K562 (cell line): ENCODE measurements at regions not wholly inside any gene's neighbourhood (a gene's known extent, or its start where the extent isn't known, plus 50 kb on each side); places are given as distances from the start of the nearest gene placed in this dataset.
A peak's percentile ranks its signal among the peaks of the same experiment; 100 is the strongest.

Experiments used
- ARID2 ChIP-seq: fragments of 450-650 bp; IDR thresholded peaks from 2 replicates; pipeline ENCODE4 v1.6.1; 2017; ENCODE audit warnings: antibody characterized with exemption, mild to moderate bottlenecking
- BRD9 ChIP-seq: fragments of 450-650 bp; IDR thresholded peaks from 2 replicates; pipeline ENCODE4 v1.6.1; 2018; ENCODE audit warnings: low read depth; ENCODE audit not compliant: partially characterized antibody
- EWSR1 ChIP-seq: fragments of 450-650 bp; IDR thresholded peaks from 2 replicates; pipeline ENCODE4 v1.6.1; 2018; ENCODE audit warnings: borderline replicate concordance, mild to moderate bottlenecking, low read depth, moderate library complexity; ENCODE audit not compliant: partially characterized antibody
- FOXM1 ChIP-seq, 2 experiments: fragments of 450-650 bp in 1 of 2; sonication (generic) in 1 of 2; formaldehyde crosslinking in 1 of 2; IDR thresholded peaks; 2 replicates each; pipeline versions ENCODE4 v1.6.1 to v1.9.0; 2017 to 2022; ENCODE audit warnings: low read depth in 2 of 2, mild to moderate bottlenecking in 2 of 2, missing genetic modification reagents in 1 of 2, moderate library complexity in 1 of 2
- HDGF ChIP-seq: fragments of 450-650 bp; IDR thresholded peaks from 2 replicates; pipeline ENCODE4 v1.6.1; 2016
- MTF1 ChIP-seq: fragments of 250-450 bp; sonication (Bioruptor Pico); IDR thresholded peaks from 2 replicates; pipeline ENCODE4 v1.9.0; 2021; ENCODE audit warnings: moderate library complexity, mild to moderate bottlenecking, inconsistent platforms, borderline replicate concordance
- NONO ChIP-seq, 2 experiments: fragments of 200-400 bp in 1 of 2; fragments of 450-650 bp in 1 of 2; formaldehyde crosslinking in 1 of 2; IDR thresholded peaks; 2 replicates each; pipeline ENCODE4 v1.6.1; 2017; ENCODE audit warnings: low read depth in 2 of 2, mild to moderate bottlenecking in 2 of 2, moderate library complexity in 2 of 2, low read length in 1 of 2
- NR2F6 ChIP-seq: fragments of 450-650 bp; formaldehyde crosslinking; IDR thresholded peaks from 2 replicates; pipeline ENCODE4 v1.4.0; 2020; ENCODE audit warnings: mild to moderate bottlenecking
- NR4A1 ChIP-seq, 2 experiments: fragments of 250-450 bp in 1 of 2; fragments of 450-650 bp in 1 of 2; sonication (Bioruptor Pico) in 1 of 2; IDR thresholded peaks; 2 replicates each; pipeline versions ENCODE4 v1.4.0 to v1.6.1; 2016 to 2020; ENCODE audit warnings: mild to moderate bottlenecking in 2 of 2, missing compliant biosample characterization in 1 of 2, missing genetic modification characterization in 1 of 2, moderate library complexity in 1 of 2
- PRMT5 ChIP-seq: sonication (generic); formaldehyde crosslinking; IDR thresholded peaks from 2 replicates; pipeline ENCODE4 v1.5.0; 2020; ENCODE audit warnings: missing genetic modification reagents
- SETDB1 ChIP-seq: IDR thresholded peaks from one replicate; pipeline ENCODE4 v1.6.1; 2012; ENCODE audit warnings: low read length, control low read depth, inconsistent platforms
- SIN3B ChIP-seq: fragments of 450-650 bp; IDR thresholded peaks from 2 replicates; pipeline ENCODE4 v1.6.1; 2017; ENCODE audit warnings: low read depth, mild to moderate bottlenecking, moderate library complexity
- SMAD3 ChIP-seq: fragments of 450-650 bp; formaldehyde crosslinking; conservative IDR thresholded peaks from 2 replicates; pipeline ENCODE4 v1.4.0; 2020; ENCODE audit warnings: mild to moderate bottlenecking
- TAF15 ChIP-seq: fragments of 200-400 bp; formaldehyde crosslinking; IDR thresholded peaks from 2 replicates; pipeline ENCODE4 v1.6.1; 2017; ENCODE audit warnings: mild to moderate bottlenecking, low read depth, low read length, moderate library complexity
- TCF7 ChIP-seq: sonication (generic); IDR thresholded peaks from 2 replicates; pipeline ENCODE4 v1.6.1; 2016; ENCODE audit warnings: antibody characterized with exemption, borderline replicate concordance
- TOE1 ChIP-seq, 2 experiments: fragments of 450-650 bp in 1 of 2; sonication (generic) in 1 of 2; formaldehyde crosslinking in 1 of 2; IDR thresholded peaks; 2 replicates each; pipeline versions ENCODE4 v1.7.1 to v1.8.0; 2016 to 2022; ENCODE audit warnings: borderline replicate concordance in 2 of 2, mild to moderate bottlenecking in 2 of 2, antibody characterized with exemption in 1 of 2, inconsistent platforms in 1 of 2, low read depth in 1 of 2, missing genetic modification reagents in 1 of 2, moderate library complexity in 1 of 2
- ZFP36 ChIP-seq: fragments of 150-350 bp; IDR thresholded peaks from 2 replicates; pipeline ENCODE4 v1.6.1; 2018; ENCODE audit warnings: low read length, low read depth; ENCODE audit not compliant: partially characterized antibody
- ZNF436 ChIP-seq: fragments of 250-450, 450-650 bp; sonication (Bioruptor Pico); formaldehyde crosslinking; IDR thresholded peaks from 2 replicates; pipeline ENCODE4 v1.7.0; 2020; ENCODE audit warnings: mild to moderate bottlenecking
- ZNF589 ChIP-seq: fragments of 200-800 bp; sonication (Bioruptor generic); IDR thresholded peaks from 2 replicates; pipeline ENCODE4 v1.6.1; 2016; ENCODE audit warnings: low read depth, missing genetic modification characterization, missing compliant biosample characterization
- ZNF830 ChIP-seq: fragments of 250-450 bp; sonication (Bioruptor Pico); IDR thresholded peaks from 2 replicates; pipeline ENCODE4 v1.5.0; 2021; ENCODE audit warnings: mild to moderate bottlenecking
- TF ChIP-seq, protein P1 (sequence below): fragments of 250-450 bp; sonication (Bioruptor Pico); IDR thresholded peaks from 2 replicates; pipeline ENCODE4 v1.4.0; 2020; ENCODE audit warnings: mild to moderate bottlenecking, moderate library complexity, borderline replicate concordance
- TF ChIP-seq, protein P2 (sequence below): fragments of 450-650 bp; formaldehyde crosslinking; IDR thresholded peaks from 2 replicates; pipeline ENCODE4 v1.4.0; 2022; ENCODE audit warnings: mild to moderate bottlenecking, moderate library complexity
- TF ChIP-seq, protein P3 (sequence below): fragments of 250-450 bp; sonication (Bioruptor Pico); IDR thresholded peaks from 2 replicates; pipeline ENCODE4 v1.6.1; 2021; ENCODE audit warnings: mild to moderate bottlenecking
- TF ChIP-seq, protein P4 (sequence below): fragments of 250-450 bp; sonication (Bioruptor Pico); IDR thresholded peaks from 2 replicates; pipeline ENCODE4 v1.8.0; 2022; ENCODE audit warnings: moderate library complexity, mild to moderate bottlenecking, inconsistent platforms

DNA sequence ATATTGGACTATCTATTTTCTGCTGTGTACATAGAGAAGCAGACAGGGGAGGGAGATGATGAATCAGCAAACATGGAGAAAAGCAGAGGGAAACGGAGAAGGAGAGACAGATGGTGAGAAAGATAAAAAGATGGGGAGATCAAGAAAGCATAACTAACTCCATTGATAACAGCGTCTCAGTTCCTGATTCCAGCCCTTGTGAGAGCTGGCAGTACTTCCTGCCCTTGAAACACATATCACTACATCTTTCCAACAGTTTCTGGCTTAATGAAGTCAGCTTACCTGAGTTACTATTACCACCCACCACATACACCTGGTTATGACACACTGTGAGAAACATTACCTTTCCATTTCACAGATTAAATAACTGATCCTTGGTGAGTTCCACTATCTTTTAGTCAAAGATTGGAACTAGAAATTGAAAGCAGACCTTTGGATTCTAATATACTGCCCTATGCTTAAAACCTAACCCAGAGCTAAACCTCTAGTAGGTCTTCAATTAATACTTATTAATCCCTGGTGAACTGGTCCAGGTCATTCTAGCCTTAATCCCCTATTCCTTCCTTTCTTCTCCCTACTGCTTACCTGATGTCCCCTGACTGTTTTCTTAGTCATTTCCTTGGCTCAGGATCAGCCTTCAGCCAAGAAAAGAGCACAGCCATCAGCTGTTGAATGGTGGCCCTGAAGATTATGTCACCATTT is 346.6 kb upstream of the CCL2 start (continued):
- TF ChIP-seq NR2F6 (CRISPR knock-in tag), result peak; percentile 93; the same call in 1 of the 2 replicates
- TF ChIP-seq NR4A1 (CRISPR knock-in tag; IDR thresholded peaks at IDR 0.05), result no peak
- peak; percentile 99 for TF ChIP-seq NR4A1 (tag; IDR thresholded peaks at IDR 0.05)
- TF ChIP-seq ZNF436 (CRISPR knock-in tag), result no peak
- TF ChIP-seq TCF7, result no peak
- peak; percentile 97 for TF ChIP-seq MTF1
- TF ChIP-seq FOXM1 (IDR thresholded peaks at IDR 0.05; ENCODE audit: low read depth), result no peak
- TF ChIP-seq FOXM1 (CRISPR knock-in tag; IDR thresholded peaks at IDR 0.05; ENCODE audit: low read depth), result no peak
- TF ChIP-seq ZFP36, result no peak
- TF ChIP-seq SIN3B, result no peak
- TF ChIP-seq, protein P1, sequence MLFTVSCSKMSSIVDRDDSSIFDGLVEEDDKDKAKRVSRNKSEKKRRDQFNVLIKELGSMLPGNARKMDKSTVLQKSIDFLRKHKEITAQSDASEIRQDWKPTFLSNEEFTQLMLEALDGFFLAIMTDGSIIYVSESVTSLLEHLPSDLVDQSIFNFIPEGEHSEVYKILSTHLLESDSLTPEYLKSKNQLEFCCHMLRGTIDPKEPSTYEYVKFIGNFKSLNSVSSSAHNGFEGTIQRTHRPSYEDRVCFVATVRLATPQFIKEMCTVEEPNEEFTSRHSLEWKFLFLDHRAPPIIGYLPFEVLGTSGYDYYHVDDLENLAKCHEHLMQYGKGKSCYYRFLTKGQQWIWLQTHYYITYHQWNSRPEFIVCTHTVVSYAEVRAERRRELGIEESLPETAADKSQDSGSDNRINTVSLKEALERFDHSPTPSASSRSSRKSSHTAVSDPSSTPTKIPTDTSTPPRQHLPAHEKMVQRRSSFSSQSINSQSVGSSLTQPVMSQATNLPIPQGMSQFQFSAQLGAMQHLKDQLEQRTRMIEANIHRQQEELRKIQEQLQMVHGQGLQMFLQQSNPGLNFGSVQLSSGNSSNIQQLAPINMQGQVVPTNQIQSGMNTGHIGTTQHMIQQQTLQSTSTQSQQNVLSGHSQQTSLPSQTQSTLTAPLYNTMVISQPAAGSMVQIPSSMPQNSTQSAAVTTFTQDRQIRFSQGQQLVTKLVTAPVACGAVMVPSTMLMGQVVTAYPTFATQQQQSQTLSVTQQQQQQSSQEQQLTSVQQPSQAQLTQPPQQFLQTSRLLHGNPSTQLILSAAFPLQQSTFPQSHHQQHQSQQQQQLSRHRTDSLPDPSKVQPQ (CRISPR knock-in tag), result peak; percentile 85
- no peak for TF ChIP-seq NONO (IDR thresholded peaks at IDR 0.05; ENCODE audit: low read depth in 2 of 2, low read length in 1 of 2)
- no peak for TF ChIP-seq PRMT5 (CRISPR knock-in tag)
- no peak for TF ChIP-seq ARID2
- peak; percentile 96 for TF ChIP-seq SMAD3 (CRISPR knock-in tag)
- TF ChIP-seq, protein P2, sequence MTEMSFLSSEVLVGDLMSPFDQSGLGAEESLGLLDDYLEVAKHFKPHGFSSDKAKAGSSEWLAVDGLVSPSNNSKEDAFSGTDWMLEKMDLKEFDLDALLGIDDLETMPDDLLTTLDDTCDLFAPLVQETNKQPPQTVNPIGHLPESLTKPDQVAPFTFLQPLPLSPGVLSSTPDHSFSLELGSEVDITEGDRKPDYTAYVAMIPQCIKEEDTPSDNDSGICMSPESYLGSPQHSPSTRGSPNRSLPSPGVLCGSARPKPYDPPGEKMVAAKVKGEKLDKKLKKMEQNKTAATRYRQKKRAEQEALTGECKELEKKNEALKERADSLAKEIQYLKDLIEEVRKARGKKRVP (CRISPR knock-in tag), result peak; percentile 81
- TF ChIP-seq TAF15, result no peak
- no peak for TF ChIP-seq BRD9
- peak; percentile 94 for TF ChIP-seq ZNF830 (CRISPR knock-in tag)
- no peak for TF ChIP-seq SETDB1
- TF ChIP-seq, protein P3, sequence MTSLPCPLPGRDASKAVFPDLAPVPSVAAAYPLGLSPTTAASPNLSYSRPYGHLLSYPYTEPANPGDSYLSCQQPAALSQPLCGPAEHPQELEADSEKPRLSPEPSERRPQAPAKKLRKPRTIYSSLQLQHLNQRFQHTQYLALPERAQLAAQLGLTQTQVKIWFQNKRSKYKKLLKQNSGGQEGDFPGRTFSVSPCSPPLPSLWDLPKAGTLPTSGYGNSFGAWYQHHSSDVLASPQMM (CRISPR knock-in tag), result peak; percentile 65; the same call in 1 of the 2 replicates
- TF ChIP-seq ZNF589, result peak; percentile 61; the same call in 1 of the 2 replicates
- no peak for TF ChIP-seq EWSR1
- no peak for TF ChIP-seq TOE1 (IDR thresholded peaks at IDR 0.05; ENCODE audit: borderline replicate concordance)
- TF ChIP-seq TOE1 (CRISPR knock-in tag; IDR thresholded peaks at IDR 0.05; ENCODE audit: borderline replicate concordance, low read depth), result no peak
- no peak for TF ChIP-seq HDGF
- TF ChIP-seq, protein P4, sequence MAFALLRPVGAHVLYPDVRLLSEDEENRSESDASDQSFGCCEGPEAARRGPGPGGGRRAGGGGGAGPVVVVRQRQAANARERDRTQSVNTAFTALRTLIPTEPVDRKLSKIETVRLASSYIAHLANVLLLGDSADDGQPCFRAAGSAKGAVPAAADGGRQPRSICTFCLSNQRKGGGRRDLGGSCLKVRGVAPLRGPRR (CRISPR knock-in tag), result peak; percentile 99
